ENCODE measurements at regions not wholly inside any gene's neighbourhood (a gene's known extent, or its start where the extent isn't known, plus 50 kb on each side); places are given as distances from the start of the nearest gene placed in this dataset.

DNA sequence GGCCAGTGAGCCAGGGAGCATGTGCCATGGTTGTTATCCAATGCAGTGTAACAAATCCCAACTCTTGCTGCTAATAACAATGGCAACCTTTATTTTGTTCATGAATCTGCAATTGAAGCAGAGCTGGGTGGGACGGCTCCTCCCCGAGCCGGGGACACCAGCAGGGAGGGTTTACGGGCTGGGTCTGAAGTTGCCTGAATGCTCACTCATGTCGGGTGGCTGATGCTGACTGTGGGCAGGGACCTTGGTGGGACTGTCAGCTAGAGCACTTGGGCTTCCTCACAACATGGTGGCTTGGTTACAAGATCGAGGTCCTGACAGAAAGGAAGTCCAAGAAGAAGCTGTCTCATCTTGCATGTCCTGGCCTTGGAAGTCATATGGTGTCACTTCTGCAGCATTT lies 264.5 kb downstream of the NDUFA10 start:
- TF ChIP-seq, protein P1, sequence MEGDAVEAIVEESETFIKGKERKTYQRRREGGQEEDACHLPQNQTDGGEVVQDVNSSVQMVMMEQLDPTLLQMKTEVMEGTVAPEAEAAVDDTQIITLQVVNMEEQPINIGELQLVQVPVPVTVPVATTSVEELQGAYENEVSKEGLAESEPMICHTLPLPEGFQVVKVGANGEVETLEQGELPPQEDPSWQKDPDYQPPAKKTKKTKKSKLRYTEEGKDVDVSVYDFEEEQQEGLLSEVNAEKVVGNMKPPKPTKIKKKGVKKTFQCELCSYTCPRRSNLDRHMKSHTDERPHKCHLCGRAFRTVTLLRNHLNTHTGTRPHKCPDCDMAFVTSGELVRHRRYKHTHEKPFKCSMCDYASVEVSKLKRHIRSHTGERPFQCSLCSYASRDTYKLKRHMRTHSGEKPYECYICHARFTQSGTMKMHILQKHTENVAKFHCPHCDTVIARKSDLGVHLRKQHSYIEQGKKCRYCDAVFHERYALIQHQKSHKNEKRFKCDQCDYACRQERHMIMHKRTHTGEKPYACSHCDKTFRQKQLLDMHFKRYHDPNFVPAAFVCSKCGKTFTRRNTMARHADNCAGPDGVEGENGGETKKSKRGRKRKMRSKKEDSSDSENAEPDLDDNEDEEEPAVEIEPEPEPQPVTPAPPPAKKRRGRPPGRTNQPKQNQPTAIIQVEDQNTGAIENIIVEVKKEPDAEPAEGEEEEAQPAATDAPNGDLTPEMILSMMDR (conservative IDR thresholded peaks at IDR 0.05; ENCODE audit: low read depth in 2 of 2), result no peak
- TF ChIP-seq CREB1 (CRISPR knock-in tag; IDR thresholded peaks at IDR 0.05; ENCODE audit: low read depth) (no peak), EZH2 (IDR thresholded peaks at IDR 0.05; ENCODE audit: low read depth, unreplicated experiment) (no peak), EZH2phosphoT487 (IDR thresholded peaks at IDR 0.05; ENCODE audit: unreplicated experiment) (no peak), POLR2AphosphoS5 (IDR thresholded peaks at IDR 0.05; ENCODE audit: low read depth) (no peak)
- TF ChIP-seq, protein P2, sequence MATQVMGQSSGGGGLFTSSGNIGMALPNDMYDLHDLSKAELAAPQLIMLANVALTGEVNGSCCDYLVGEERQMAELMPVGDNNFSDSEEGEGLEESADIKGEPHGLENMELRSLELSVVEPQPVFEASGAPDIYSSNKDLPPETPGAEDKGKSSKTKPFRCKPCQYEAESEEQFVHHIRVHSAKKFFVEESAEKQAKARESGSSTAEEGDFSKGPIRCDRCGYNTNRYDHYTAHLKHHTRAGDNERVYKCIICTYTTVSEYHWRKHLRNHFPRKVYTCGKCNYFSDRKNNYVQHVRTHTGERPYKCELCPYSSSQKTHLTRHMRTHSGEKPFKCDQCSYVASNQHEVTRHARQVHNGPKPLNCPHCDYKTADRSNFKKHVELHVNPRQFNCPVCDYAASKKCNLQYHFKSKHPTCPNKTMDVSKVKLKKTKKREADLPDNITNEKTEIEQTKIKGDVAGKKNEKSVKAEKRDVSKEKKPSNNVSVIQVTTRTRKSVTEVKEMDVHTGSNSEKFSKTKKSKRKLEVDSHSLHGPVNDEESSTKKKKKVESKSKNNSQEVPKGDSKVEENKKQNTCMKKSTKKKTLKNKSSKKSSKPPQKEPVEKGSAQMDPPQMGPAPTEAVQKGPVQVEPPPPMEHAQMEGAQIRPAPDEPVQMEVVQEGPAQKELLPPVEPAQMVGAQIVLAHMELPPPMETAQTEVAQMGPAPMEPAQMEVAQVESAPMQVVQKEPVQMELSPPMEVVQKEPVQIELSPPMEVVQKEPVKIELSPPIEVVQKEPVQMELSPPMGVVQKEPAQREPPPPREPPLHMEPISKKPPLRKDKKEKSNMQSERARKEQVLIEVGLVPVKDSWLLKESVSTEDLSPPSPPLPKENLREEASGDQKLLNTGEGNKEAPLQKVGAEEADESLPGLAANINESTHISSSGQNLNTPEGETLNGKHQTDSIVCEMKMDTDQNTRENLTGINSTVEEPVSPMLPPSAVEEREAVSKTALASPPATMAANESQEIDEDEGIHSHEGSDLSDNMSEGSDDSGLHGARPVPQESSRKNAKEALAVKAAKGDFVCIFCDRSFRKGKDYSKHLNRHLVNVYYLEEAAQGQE (IDR thresholded peaks at IDR 0.05; ENCODE audit: unreplicated experiment), result no peak
- TF ChIP-seq, protein P3, sequence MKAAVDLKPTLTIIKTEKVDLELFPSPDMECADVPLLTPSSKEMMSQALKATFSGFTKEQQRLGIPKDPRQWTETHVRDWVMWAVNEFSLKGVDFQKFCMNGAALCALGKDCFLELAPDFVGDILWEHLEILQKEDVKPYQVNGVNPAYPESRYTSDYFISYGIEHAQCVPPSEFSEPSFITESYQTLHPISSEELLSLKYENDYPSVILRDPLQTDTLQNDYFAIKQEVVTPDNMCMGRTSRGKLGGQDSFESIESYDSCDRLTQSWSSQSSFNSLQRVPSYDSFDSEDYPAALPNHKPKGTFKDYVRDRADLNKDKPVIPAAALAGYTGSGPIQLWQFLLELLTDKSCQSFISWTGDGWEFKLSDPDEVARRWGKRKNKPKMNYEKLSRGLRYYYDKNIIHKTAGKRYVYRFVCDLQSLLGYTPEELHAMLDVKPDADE (IDR thresholded peaks at IDR 0.05), result no peak
